ENCODE measurements at regions not wholly inside any gene's neighbourhood (a gene's known extent, or its start where the extent isn't known, plus 50 kb on each side); places are given as distances from the start of the nearest gene placed in this dataset.

GRCh38 chr14:97346675-97347074, 549.5 kb downstream of the VRK1 start:
- Mint-ChIP-seq H3K36me3 (no peaks in the 10 kb centered on the region; the same call in 1 of the 2 replicates), H3K4me3 (no peak overlapping the region)
- CTCF ChIA-PET = no interaction called here

GRCh38 chr14:97349463-97349862, 552.3 kb downstream of the VRK1 start:
- no peak for ATAC-seq
- TF ChIP-seq NR1H2 (CRISPR knock-in tag; IDR thresholded peaks at IDR 0.05) (no peak), JUN (CRISPR knock-in tag; IDR thresholded peaks at IDR 0.05) (no peak), ZMAT4 (CRISPR knock-in tag; IDR thresholded peaks at IDR 0.05) (no peak), MYBL2 (CRISPR knock-in tag; IDR thresholded peaks at IDR 0.05) (no peak), ZNF138 (CRISPR knock-in tag; conservative IDR thresholded peaks at IDR 0.05) (no peak), ZBTB21 (CRISPR knock-in tag; IDR thresholded peaks at IDR 0.05; ENCODE audit: borderline replicate concordance) (no peak), NFE2L1 (CRISPR knock-in tag; IDR thresholded peaks at IDR 0.05) (no peak), MXD4 (CRISPR knock-in tag; IDR thresholded peaks at IDR 0.05; ENCODE audit: borderline replicate concordance) (no peak), ELF4 (CRISPR knock-in tag; IDR thresholded peaks at IDR 0.05; ENCODE audit: low read depth) (no peak), ZNF416 (CRISPR knock-in tag; IDR thresholded peaks at IDR 0.05) (no peak), TEAD4 (CRISPR knock-in tag; IDR thresholded peaks at IDR 0.05) (no peak), SP1 (CRISPR knock-in tag; conservative IDR thresholded peaks at IDR 0.05) (no peak)
- TF ChIP-seq, protein P1, sequence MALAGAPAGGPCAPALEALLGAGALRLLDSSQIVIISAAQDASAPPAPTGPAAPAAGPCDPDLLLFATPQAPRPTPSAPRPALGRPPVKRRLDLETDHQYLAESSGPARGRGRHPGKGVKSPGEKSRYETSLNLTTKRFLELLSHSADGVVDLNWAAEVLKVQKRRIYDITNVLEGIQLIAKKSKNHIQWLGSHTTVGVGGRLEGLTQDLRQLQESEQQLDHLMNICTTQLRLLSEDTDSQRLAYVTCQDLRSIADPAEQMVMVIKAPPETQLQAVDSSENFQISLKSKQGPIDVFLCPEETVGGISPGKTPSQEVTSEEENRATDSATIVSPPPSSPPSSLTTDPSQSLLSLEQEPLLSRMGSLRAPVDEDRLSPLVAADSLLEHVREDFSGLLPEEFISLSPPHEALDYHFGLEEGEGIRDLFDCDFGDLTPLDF (CRISPR knock-in tag; IDR thresholded peaks at IDR 0.05) = no peak
- TF ChIP-seq, protein P2, sequence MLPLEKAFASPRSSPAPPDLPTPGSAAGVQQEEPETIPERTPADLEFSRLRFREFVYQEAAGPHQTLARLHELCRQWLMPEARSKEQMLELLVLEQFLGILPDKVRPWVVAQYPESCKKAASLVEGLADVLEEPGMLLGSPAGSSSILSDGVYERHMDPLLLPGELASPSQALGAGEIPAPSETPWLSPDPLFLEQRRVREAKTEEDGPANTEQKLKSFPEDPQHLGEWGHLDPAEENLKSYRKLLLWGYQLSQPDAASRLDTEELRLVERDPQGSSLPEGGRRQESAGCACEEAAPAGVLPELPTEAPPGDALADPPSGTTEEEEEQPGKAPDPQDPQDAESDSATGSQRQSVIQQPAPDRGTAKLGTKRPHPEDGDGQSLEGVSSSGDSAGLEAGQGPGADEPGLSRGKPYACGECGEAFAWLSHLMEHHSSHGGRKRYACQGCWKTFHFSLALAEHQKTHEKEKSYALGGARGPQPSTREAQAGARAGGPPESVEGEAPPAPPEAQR (CRISPR knock-in tag; IDR thresholded peaks at IDR 0.05) = no peak
- TF ChIP-seq, protein P3, sequence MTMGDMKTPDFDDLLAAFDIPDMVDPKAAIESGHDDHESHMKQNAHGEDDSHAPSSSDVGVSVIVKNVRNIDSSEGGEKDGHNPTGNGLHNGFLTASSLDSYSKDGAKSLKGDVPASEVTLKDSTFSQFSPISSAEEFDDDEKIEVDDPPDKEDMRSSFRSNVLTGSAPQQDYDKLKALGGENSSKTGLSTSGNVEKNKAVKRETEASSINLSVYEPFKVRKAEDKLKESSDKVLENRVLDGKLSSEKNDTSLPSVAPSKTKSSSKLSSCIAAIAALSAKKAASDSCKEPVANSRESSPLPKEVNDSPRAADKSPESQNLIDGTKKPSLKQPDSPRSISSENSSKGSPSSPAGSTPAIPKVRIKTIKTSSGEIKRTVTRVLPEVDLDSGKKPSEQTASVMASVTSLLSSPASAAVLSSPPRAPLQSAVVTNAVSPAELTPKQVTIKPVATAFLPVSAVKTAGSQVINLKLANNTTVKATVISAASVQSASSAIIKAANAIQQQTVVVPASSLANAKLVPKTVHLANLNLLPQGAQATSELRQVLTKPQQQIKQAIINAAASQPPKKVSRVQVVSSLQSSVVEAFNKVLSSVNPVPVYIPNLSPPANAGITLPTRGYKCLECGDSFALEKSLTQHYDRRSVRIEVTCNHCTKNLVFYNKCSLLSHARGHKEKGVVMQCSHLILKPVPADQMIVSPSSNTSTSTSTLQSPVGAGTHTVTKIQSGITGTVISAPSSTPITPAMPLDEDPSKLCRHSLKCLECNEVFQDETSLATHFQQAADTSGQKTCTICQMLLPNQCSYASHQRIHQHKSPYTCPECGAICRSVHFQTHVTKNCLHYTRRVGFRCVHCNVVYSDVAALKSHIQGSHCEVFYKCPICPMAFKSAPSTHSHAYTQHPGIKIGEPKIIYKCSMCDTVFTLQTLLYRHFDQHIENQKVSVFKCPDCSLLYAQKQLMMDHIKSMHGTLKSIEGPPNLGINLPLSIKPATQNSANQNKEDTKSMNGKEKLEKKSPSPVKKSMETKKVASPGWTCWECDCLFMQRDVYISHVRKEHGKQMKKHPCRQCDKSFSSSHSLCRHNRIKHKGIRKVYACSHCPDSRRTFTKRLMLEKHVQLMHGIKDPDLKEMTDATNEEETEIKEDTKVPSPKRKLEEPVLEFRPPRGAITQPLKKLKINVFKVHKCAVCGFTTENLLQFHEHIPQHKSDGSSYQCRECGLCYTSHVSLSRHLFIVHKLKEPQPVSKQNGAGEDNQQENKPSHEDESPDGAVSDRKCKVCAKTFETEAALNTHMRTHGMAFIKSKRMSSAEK (CRISPR knock-in tag; IDR thresholded peaks at IDR 0.05; ENCODE audit: borderline replicate concordance) = no peak
- TF ChIP-seq, protein P4, sequence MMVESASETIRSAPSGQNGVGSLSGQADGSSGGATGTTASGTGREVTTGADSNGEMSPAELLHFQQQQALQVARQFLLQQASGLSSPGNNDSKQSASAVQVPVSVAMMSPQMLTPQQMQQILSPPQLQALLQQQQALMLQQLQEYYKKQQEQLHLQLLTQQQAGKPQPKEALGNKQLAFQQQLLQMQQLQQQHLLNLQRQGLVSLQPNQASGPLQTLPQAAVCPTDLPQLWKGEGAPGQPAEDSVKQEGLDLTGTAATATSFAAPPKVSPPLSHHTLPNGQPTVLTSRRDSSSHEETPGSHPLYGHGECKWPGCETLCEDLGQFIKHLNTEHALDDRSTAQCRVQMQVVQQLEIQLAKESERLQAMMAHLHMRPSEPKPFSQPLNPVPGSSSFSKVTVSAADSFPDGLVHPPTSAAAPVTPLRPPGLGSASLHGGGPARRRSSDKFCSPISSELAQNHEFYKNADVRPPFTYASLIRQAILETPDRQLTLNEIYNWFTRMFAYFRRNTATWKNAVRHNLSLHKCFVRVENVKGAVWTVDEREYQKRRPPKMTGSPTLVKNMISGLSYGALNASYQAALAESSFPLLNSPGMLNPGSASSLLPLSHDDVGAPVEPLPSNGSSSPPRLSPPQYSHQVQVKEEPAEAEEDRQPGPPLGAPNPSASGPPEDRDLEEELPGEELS (CRISPR knock-in tag; IDR thresholded peaks at IDR 0.05) = no peak
- ChIA-PET POLR2A (no interaction called here), CTCF (no interaction called here)
- no peaks in the 10 kb centered on the region for H3K27me3 Mint-ChIP-seq (ENCODE audit: low read depth)
- H3K36me3 Mint-ChIP-seq = no peaks in the 10 kb centered on the region; the same call in 1 of the 2 replicates
- H3K4me3 Mint-ChIP-seq = no peak overlapping the region
- H3K27ac Mint-ChIP-seq = no peak overlapping the region
- peaks cover 19% of the 10 kb centered on the region for H3K9me3 Mint-ChIP-seq
- no peak for DNase-seq (ENCODE audit: low spot score)
- peaks cover under 1% of the 10 kb centered on the region; the same call in 1 of the 2 replicates for H3K4me1 Mint-ChIP-seq

More at GRCh38 chr14:97346675-97347074, 549.5 kb downstream of the VRK1 start:
- peaks cover 30% of the 10 kb centered on the region for H3K9me3 Mint-ChIP-seq
- TF ChIP-seq ZNF121 (CRISPR knock-in tag; IDR thresholded peaks at IDR 0.05) (no peak), ELF4 (CRISPR knock-in tag; IDR thresholded peaks at IDR 0.05; ENCODE audit: low read depth) (no peak)
- peaks cover 3% of the 10 kb centered on the region; the same call in 1 of the 2 replicates for H3K4me1 Mint-ChIP-seq
- POLR2A ChIA-PET = no interaction called here
- DNase-seq (ENCODE audit: low spot score) = no peak
- no peak for ATAC-seq
- no peaks in the 10 kb centered on the region for H3K27me3 Mint-ChIP-seq (ENCODE audit: low read depth)
- H3K27ac Mint-ChIP-seq = no peak overlapping the region

Data from WTC11 (cell line).